ENCODE measurements at regions not wholly inside any gene's neighbourhood (a gene's known extent, or its start where the extent isn't known, plus 50 kb on each side); places are given as distances from the start of the nearest gene placed in this dataset.

- TF ChIP-seq POLR2A (IDR thresholded peaks at IDR 0.05) (no peak), CTCF (IDR thresholded peaks at IDR 0.05) (no peak)
These were observed 160.9 kb downstream of the ALG10B start for GRCh38 chr12:38477340-38478090.
